Tibial nerve (tissue), 4 donors: ENCODE measurements at regions not wholly inside any gene's neighbourhood (a gene's known extent, or its start where the extent isn't known, plus 50 kb on each side); places are given as distances from the start of the nearest gene placed in this dataset.
"Not testable (repeated sequence)": the region's sequence is repeated elsewhere in the genome, so short reads cannot be mapped to it uniquely, and the experiment has no call there.

Source experiments
- DNase-seq, 2 donors: peaks; one replicate each; pipeline ENCODE4 v3.0.0-alpha.2; 2019; ENCODE audit warnings: low spot score in 2 of 2
- H3K27ac ChIP-seq, 4 donors: fragments of 200-600 bp; sonication (generic) in 3 of 4; one replicate each; pipeline ENCODE4 v1.5.1; 2017 to 2019; ENCODE audit warnings: mild to moderate bottlenecking in 1 of 4
- H3K27me3 ChIP-seq, 2 donors: fragments of 200-600 bp; sonication (generic) in 1 of 2; one replicate each; pipeline versions ENCODE4 v1.5.1 to v1.6.0; 2017 to 2019
- H3K36me3 ChIP-seq, 3 donors: fragments of 200-600 bp; sonication (generic); one replicate each; pipeline ENCODE4 v1.5.1; 2018 to 2019
- H3K4me1 ChIP-seq, 4 donors: fragments of 200-600 bp; sonication (generic) in 3 of 4; one replicate each; pipeline ENCODE4 v1.5.1; 2017 to 2019
- H3K4me3 ChIP-seq, 4 donors: fragments of 200-600 bp; sonication (generic) in 3 of 4; one replicate each; pipeline ENCODE4 v1.5.1; 2017 to 2019; ENCODE audit warnings: mild to moderate bottlenecking in 1 of 4, moderate library complexity in 1 of 4
- H3K9me3 ChIP-seq, 4 donors: fragments of 200-600 bp; sonication (generic) in 3 of 4; one replicate each; pipeline ENCODE4 v1.5.1; 2017 to 2019
- EP300 ChIP-seq, 2 donors: sonication (generic); formaldehyde crosslinking; IDR thresholded peaks; one replicate each; pipeline ENCODE4 v1.6.1; 2017; ENCODE audit warnings: antibody characterized with exemption in 2 of 2, mild to moderate bottlenecking in 1 of 2
- POLR2A ChIP-seq, 2 donors: fragments of 450-650 bp; IDR thresholded peaks; one replicate each; pipeline ENCODE4 v1.6.1; 2017; ENCODE audit warnings: antibody characterized with exemption in 2 of 2, mild to moderate bottlenecking in 2 of 2, moderate library complexity in 2 of 2
- WGBS, 2 donors: methylation state at CpG; one replicate each; pipeline ENCODE4 v1.1.5; 2018; 5-methylcytosine and 5-hydroxymethylcytosine counted together
- TF ChIP-seq, protein P1 (sequence below), 5 experiments: fragments of 200-600 bp in 3 of 5; fragments of 450-650 bp in 2 of 5; sonication (generic) in 3 of 5; IDR thresholded peaks; one replicate each; pipeline ENCODE4 v1.5.1; 2016 to 2019; ENCODE audit warnings: antibody characterized with exemption in 5 of 5, mild to moderate bottlenecking in 3 of 5, moderate library complexity in 2 of 5

- 61 to 80% methylated on average over 1 of the region's 1 CpG for WGBS, 2 donors
- Histone ChIP-seq H3K36me3 (no peaks in the 10 kb centered on the region), H3K4me3 (no peak overlapping the region), H3K9me3 (peaks cover 0 to 4% (median 0%) of the 10 kb centered on the region in 4 donors), H3K27me3 (no peaks in the 10 kb centered on the region), H3K27ac (no peak overlapping the region), H3K4me1 (no peaks in the 10 kb centered on the region)
- no peak for TF ChIP-seq POLR2A (IDR thresholded peaks at IDR 0.05)
- TF ChIP-seq, protein P1, sequence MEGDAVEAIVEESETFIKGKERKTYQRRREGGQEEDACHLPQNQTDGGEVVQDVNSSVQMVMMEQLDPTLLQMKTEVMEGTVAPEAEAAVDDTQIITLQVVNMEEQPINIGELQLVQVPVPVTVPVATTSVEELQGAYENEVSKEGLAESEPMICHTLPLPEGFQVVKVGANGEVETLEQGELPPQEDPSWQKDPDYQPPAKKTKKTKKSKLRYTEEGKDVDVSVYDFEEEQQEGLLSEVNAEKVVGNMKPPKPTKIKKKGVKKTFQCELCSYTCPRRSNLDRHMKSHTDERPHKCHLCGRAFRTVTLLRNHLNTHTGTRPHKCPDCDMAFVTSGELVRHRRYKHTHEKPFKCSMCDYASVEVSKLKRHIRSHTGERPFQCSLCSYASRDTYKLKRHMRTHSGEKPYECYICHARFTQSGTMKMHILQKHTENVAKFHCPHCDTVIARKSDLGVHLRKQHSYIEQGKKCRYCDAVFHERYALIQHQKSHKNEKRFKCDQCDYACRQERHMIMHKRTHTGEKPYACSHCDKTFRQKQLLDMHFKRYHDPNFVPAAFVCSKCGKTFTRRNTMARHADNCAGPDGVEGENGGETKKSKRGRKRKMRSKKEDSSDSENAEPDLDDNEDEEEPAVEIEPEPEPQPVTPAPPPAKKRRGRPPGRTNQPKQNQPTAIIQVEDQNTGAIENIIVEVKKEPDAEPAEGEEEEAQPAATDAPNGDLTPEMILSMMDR (IDR thresholded peaks at IDR 0.05): no peak
- TF ChIP-seq EP300 (IDR thresholded peaks at IDR 0.05): no peak
- no peak for DNase-seq
These were observed 603.7 kb upstream of the CAMK1G start for GRCh38 chr1:208979776-208980175.

GRCh38 chr1:208980605-208981004 is 602.9 kb upstream of the CAMK1G start:
- no peaks in the 10 kb centered on the region for H3K4me1 ChIP-seq
- TF ChIP-seq EP300 (IDR thresholded peaks at IDR 0.05) (no peak), POLR2A (IDR thresholded peaks at IDR 0.05) (no peak)
- H3K27me3 ChIP-seq: no peaks in the 10 kb centered on the region
- no peak for DNase-seq
- H3K27ac ChIP-seq: no peak overlapping the region
- H3K4me3 ChIP-seq: no peak overlapping the region
- 70 to 77% methylated on average over 1 of the region's 1 CpG for WGBS, 2 donors
- no peaks in the 10 kb centered on the region for H3K36me3 ChIP-seq
- H3K9me3 ChIP-seq: peaks cover 0 to 4% (median 0%) of the 10 kb centered on the region in 4 donors

GRCh38 chr1:208985231-208985630 is 598.3 kb upstream of the CAMK1G start:
- no peak for DNase-seq
- no peaks in the 10 kb centered on the region for H3K27me3 ChIP-seq
- H3K9me3 ChIP-seq: no peaks in the 10 kb centered on the region
- 43 to 55% methylated on average over 1 of the region's 1 CpG for WGBS, 2 donors
- H3K36me3 ChIP-seq: no peaks in the 10 kb centered on the region
- H3K4me1 ChIP-seq: peaks cover 0 to 8% (median 2%) of the 10 kb centered on the region in 4 donors
- H3K27ac ChIP-seq: no peak overlapping the region
- no peak overlapping the region for H3K4me3 ChIP-seq
- TF ChIP-seq EP300 (IDR thresholded peaks at IDR 0.05): peak in 1 of 2 donors; percentile 36
- no peak for TF ChIP-seq POLR2A (IDR thresholded peaks at IDR 0.05)

DNA sequence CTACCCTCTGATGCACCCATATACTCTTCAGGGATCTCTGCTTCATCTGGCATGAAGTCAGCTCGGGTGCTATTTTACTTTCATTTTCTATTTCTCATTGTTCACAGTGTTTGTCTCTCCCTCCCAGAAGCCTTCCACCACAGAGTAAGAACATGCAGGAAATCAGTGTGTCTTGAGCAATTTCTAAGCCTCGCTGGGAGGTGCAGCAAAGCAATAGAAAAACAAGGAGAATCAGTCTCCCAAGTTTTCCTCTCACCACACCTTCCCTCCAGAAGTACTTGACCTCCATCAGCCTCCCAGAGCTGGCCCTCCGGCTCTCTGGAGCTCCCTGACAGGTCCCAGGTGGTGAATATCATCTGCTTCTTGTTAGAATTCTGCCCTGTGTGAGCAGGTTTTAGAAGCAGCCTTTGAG is 594.7 kb upstream of the CAMK1G start:
- Histone ChIP-seq H3K4me1 (peaks cover 0 to 8% (median 2%) of the 10 kb centered on the region in 4 donors), H3K27me3 (no peaks in the 10 kb centered on the region), H3K27ac (peak overlapping the region in 1 of 4 donors; percentile 63), H3K9me3 (peaks cover 0 to 9% (median 0%) of the 10 kb centered on the region in 4 donors), H3K4me3 (peak overlapping the region in 3 of 4 donors; percentile 30 to 41 (median 33)), H3K36me3 (no peaks in the 10 kb centered on the region)
- no peak for DNase-seq
- 13 to 22% methylated on average over 3 of the region's 3 CpGs for WGBS, 2 donors
- TF ChIP-seq POLR2A (IDR thresholded peaks at IDR 0.05): no peak
- TF ChIP-seq, protein P1 (IDR thresholded peaks at IDR 0.05): no peak
- TF ChIP-seq EP300 (IDR thresholded peaks at IDR 0.05): no peak

- no peaks in the 10 kb centered on the region for H3K27me3 ChIP-seq
- no peak for TF ChIP-seq POLR2A (IDR thresholded peaks at IDR 0.05)
- TF ChIP-seq EP300 (IDR thresholded peaks at IDR 0.05): no peak
- TF ChIP-seq, protein P1 (IDR thresholded peaks at IDR 0.05): no peak
- H3K27ac ChIP-seq: no peak overlapping the region
- no peak overlapping the region for H3K4me3 ChIP-seq
- peaks cover 0 to 9% (median 0%) of the 10 kb centered on the region in 4 donors for H3K9me3 ChIP-seq
- 74 to 76% methylated on average over 2 of the region's 2 CpGs for WGBS, 2 donors
- H3K36me3 ChIP-seq: no peaks in the 10 kb centered on the region
- DNase-seq: no peak
- peaks cover 0 to 8% (median 2%) of the 10 kb centered on the region in 4 donors for H3K4me1 ChIP-seq
These were observed 593.1 kb upstream of the CAMK1G start for GRCh38 chr1:208990456-208990855.

DNA sequence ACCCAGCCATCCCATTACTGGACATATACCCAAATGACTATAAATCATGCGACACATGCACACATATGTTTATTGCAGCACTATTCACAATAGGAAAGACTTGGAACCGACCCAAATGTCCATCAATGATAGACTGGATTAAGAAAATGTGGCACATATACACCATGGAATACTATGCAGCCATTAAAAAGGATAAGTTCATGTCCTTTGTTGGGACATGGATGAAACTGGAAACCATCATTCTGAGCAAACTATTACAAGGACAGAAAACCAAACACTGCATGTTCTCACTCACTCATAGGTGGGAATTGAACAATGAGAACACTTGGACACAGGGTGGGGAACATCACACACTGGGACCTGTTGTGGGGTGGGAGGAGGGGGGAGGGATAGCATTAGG is 586.5 kb upstream of the CAMK1G start:
- H3K9me3 ChIP-seq, H3K4me3 ChIP-seq, H3K4me1 ChIP-seq, H3K27me3 ChIP-seq, DNase-seq, H3K27ac ChIP-seq, H3K36me3 ChIP-seq: not testable (repeated sequence)
- WGBS, 2 donors: 62 to 67% methylated on average over 2 of the region's 2 CpGs
